ENCODE measurements at regions not wholly inside any gene's neighbourhood (a gene's known extent, or its start where the extent isn't known, plus 50 kb on each side); places are given as distances from the start of the nearest gene placed in this dataset.

GRCh38 chr9:79201636-79202035 is 370.1 kb upstream of the TLE4 start:
- Histone ChIP-seq H3K4me1 (ENCODE audit: insufficient read depth) (no peaks in the 10 kb centered on the region), H3K9me3 (no peaks in the 10 kb centered on the region), H3K36me3 (no peaks in the 10 kb centered on the region), H3K4me3 (no peak overlapping the region), H3K27ac (no peak overlapping the region), H3K27me3 (no peaks in the 10 kb centered on the region)
- TF ChIP-seq EP300 (IDR thresholded peaks at IDR 0.05): no peak
- TF ChIP-seq POLR2A (IDR thresholded peaks at IDR 0.05): no peak
- no peak for TF ChIP-seq CTCF (IDR thresholded peaks at IDR 0.05)
- intact Hi-C loops (cut with DNase I): no loop called here
- WGBS, 3 donors: 37 to 50% (median 41%) methylated on average over 2 of the region's 2 CpGs
- DNase-seq: no peak

GRCh38 chr9:79208791-79209396 is 362.9 kb upstream of the TLE4 start:
- DNase-seq: no peak
- Histone ChIP-seq H3K27ac (no peak overlapping the region), H3K4me3 (no peak overlapping the region), H3K9me3 (no peaks in the 10 kb centered on the region), H3K36me3 (no peaks in the 10 kb centered on the region), H3K27me3 (no peaks in the 10 kb centered on the region), H3K4me1 (ENCODE audit: insufficient read depth) (no peaks in the 10 kb centered on the region)
- intact Hi-C loops (cut with DNase I): no loop called here
- TF ChIP-seq POLR2A (IDR thresholded peaks at IDR 0.05) (no peak), EP300 (IDR thresholded peaks at IDR 0.05) (no peak), CTCF (IDR thresholded peaks at IDR 0.05) (no peak)
- WGBS, 3 donors: 73 to 78% (median 73%) methylated on average over 5 of the region's 5 CpGs

GRCh38 chr9:79210541-79211243 is 361.1 kb upstream of the TLE4 start:
- intact Hi-C loops (cut with DNase I): no loop called here
- 83 to 93% (median 91%) methylated on average over 5 of the region's 5 CpGs for WGBS, 3 donors
- DNase-seq: no peak
- H3K27me3 ChIP-seq: no peaks in the 10 kb centered on the region
- H3K36me3 ChIP-seq: no peaks in the 10 kb centered on the region
- no peak overlapping the region for H3K4me3 ChIP-seq
- no peaks in the 10 kb centered on the region for H3K4me1 ChIP-seq (ENCODE audit: insufficient read depth)
- TF ChIP-seq CTCF (IDR thresholded peaks at IDR 0.05) (no peak), EP300 (IDR thresholded peaks at IDR 0.05) (no peak), POLR2A (IDR thresholded peaks at IDR 0.05) (no peak)
- no peaks in the 10 kb centered on the region for H3K9me3 ChIP-seq
- H3K27ac ChIP-seq: no peak overlapping the region

- 82 to 84% (median 83%) methylated on average over 3 of the region's 3 CpGs for WGBS, 3 donors
- DNase-seq: no peak
- no peaks in the 10 kb centered on the region for H3K36me3 ChIP-seq
- H3K27ac ChIP-seq: no peak overlapping the region
- no peaks in the 10 kb centered on the region for H3K9me3 ChIP-seq
- H3K4me1 ChIP-seq (ENCODE audit: insufficient read depth): no peaks in the 10 kb centered on the region
- TF ChIP-seq EP300 (IDR thresholded peaks at IDR 0.05) (no peak), CTCF (IDR thresholded peaks at IDR 0.05) (no peak)
- intact Hi-C loops (cut with DNase I): no loop called here
- no peak overlapping the region for H3K4me3 ChIP-seq
- no peaks in the 10 kb centered on the region for H3K27me3 ChIP-seq
Measured at GRCh38 chr9:79213417-79214125, 358.2 kb upstream of the TLE4 start.

All from ovary (tissue), 7 donors.